Activated CD8-positive, alpha-beta memory T cell treated with anti-CD3 and anti-CD28 coated beads for 36 hours (primary cell): ENCODE measurements at regions not wholly inside any gene's neighbourhood (a gene's known extent, or its start where the extent isn't known, plus 50 kb on each side); places are given as distances from the start of the nearest gene placed in this dataset.

Experiments
- CTCF ChIA-PET: fragments of 350-600 bp; sonication (Branson Sonifier 250); formaldehyde crosslinking; loops from one replicate; lab custom pipeline; 2021; ENCODE audit warnings: antibody characterized with exemption; lab: Charles Lee
- POLR2A ChIA-PET: fragments of 350-600 bp; sonication (Branson Sonifier 250); formaldehyde crosslinking; loops from one replicate; lab custom pipeline; 2021; ENCODE audit warnings: antibody characterized with exemption; lab: Charles Lee

DNA sequence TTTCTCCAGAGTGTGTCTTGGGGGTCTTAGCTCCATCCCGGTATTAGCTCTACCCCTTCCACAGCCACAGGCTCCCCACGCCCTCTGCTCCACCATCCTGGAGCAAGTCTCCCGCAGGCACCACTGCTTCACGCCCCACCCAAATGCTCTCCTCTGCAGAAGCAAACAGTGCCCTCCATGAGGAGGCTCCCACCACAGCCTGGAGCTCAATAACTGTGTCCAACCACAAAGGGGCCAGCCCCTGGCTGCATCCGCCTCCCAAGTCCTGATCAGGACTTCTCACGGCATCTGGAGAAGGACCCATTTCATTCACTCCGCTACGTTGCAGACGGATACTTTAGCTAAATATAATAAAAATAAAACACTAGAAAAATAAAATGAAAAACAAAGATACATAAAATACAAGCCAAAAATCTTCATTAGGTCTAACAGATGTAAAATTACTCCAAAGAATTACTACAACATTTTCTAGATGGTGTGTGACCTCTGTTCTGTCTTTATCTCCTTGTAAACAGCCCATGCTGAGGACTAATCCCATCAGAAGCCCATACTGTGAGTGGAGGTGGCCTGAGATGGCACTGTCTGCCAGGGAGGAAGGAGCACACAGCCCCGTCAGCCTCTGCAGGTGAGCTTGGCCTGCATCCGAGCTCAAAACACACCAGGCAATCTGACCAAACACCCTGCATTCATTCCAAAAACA is 210.8 kb upstream of the RAB6C start:
- CTCF ChIA-PET: no interaction called here

DNA sequence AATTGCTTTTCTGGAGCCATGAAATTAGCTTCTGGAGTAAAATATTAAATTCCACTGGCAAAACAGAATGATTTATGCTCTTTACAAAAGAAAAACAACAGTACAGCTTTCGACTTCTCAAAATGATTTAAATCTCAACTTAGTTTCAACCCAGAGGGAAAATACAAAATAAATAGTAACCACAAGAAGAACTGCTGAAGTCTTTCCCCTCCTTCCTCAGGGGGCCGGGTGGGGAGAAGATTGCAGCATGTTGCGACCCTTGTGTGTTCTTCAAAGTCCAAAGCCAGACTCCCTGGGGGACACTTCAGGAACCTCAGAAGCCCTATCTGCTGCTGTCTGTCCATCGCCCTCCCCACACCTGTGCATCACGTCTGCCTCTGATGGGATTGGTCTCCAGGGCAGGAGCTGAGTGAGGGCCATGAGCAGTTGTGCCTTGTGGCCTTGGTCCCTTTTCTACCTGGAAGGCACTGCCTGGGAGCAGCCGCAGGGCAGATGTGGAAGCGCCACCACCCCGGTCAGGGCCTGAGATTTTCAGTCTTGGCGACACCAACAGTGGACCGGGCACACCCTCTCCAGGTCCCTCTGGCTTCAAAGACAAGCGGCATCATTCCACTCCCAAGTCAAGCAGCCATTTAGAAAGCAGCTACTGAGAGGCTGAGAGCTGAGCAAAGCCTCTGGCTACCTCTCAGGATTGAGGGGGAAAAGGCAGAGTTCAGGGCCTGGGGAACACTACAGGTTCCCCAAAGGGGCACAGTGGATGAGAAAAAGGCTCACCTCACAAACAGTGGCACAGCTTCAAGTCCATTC is 210.1 kb upstream of the RAB6C start:
- ChIA-PET CTCF (no interaction called here), POLR2A (no interaction called here)

More for the DNA sequence above, 210.8 kb upstream of the RAB6C start:
- POLR2A ChIA-PET: no interaction called here

DNA sequence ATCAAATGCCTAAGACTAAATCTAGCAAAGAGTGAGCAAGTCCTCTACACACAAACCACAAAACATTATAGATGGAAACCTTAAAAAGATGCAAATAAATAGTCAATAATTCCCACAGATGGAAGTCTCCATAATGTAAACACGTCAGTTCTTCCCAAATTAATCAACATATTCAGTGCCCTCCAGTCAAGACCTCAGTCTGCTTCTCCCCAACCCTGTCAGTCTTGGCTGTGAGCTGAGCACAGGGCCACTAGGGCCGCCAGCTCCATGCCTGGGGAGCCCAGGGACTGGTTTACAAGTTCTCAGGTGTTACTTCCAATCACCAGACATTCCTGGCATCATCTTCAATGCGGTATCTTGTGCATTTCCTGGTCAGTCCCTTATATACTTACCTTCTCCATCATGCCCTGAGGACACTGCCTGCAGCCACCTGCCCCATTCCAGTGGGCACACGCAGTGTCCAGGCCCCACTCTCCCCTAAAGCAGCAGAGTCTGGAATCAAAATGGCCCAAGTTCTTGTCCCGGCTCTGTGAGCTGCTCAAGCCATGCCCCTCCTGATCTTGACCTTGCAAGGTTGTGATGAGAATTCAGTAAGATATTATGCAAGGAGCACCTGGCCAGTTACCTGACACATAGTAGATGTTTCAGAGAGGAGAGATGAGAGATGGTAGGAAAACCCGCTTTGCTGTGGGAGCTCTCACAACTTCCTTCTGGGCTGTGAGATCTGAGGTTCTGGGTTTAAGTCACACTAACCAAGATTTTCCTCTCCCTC is 207.9 kb upstream of the RAB6C start:
- CTCF ChIA-PET: no interaction called here

DNA sequence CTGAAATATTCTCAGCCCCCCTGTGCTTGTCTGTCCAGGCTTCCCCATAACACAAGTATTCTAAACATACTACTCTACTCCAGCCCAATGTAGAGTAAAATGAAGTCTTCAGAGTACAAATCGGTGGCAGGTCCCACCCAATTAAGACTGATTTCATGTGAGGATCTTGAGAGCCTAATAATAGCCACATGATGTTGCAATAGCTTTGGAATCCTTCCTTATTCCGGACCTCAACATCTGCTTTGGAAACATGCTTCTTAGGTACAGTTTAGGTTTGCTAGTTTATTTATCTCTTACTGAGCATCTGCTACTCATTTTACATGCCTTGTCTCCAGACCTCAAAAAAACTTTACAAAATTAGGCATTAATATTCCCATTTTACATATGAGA is 207.3 kb upstream of the RAB6C start:
- ChIA-PET CTCF (no interaction called here), POLR2A (no interaction called here)

More for the DNA sequence above, 207.9 kb upstream of the RAB6C start:
- POLR2A ChIA-PET: no interaction called here

DNA sequence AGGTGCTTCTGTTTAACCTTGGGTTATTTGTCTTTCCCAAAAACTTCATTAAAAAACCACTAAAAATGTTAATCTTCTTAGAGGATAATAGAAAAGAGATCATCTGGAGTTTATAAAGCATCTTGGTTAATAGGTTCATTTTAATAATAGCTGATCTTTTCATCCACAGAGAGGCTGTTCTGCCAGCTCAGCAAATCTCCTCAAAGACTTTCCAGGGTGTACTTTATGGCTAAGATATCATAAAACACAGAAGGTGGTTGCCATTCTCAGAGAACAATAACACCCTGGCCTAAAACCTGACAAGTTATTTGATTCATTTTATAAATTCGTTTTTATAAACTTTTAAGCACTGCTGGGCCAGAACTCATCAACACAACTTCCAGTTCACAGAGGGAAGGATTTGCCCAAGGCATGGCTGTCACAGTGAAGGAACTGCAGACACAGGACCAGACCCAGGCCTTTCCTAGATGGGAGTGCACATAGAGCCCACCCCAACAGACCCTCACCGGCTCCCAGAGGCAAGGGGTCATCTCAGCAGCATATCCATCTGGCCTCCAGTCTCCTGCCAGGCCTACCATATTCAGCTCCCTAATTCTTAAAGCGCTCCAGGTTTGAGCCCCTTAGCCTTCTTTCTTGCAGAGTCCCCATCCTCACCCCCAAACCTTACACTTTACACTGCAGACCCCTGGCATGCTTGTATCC is 203.4 kb upstream of the RAB6C start:
- ChIA-PET CTCF (no interaction called here), POLR2A (no interaction called here)

DNA sequence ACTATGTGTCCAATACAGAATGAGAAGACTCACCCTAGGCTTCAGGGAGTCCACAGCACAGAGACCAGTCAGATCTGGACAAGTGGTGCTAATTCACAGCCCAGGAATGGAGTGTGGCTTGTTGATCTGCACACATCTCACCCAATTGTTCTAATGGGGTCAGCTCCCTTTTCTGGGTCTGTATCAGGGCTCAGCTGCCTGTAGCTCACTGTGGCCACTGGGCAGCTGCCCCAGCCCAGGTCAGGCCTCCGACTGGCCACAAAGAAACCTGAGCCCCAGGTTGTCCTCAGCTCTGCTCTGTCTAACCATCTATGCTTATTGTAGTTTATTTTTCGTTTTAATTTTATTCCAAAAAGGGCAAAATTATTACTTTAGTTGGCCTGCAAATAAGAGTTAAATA is 202.3 kb upstream of the RAB6C start:
- POLR2A ChIA-PET: no interaction called here
- CTCF ChIA-PET: no interaction called here

DNA sequence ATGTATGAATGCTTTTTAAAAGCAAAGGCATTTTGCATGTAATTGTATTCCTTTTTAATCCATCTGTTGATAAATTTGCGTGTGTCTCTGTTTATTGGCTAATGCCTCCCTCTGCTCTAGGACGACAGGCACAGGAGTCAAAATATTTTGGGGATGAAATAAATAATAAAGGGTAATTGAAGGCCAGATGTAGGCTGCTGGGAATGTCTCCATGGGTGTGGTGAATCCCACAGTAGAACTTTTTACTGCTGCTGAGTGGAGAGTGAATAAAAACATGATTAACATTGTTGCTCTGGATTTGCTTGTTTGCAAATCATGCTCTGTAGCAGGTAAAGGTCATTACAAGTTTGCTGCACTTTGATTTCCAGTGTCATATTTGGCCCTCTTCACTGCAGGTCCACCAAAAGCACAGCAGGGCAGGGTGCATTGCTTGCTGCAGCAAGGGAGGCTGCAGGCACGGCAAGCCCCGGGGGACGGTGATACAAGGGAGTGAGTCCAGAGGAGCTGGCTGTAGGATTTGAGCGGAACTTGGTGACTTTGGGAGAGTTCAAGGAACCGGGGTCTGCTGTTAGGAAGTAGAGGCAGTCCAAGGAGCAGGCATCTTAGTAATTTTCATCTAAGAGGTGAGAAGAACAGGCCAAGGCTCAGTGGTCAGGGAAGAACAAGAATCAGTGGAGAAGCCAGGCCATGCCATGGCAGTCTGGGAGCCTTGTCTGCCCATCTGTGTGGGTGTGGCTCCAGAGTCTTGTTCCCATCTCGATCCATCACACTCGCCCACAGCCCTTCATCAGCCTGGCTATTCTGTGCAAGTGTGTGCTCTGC is 201.5 kb upstream of the RAB6C start:
- ChIA-PET CTCF (no interaction called here), POLR2A (no interaction called here)

DNA sequence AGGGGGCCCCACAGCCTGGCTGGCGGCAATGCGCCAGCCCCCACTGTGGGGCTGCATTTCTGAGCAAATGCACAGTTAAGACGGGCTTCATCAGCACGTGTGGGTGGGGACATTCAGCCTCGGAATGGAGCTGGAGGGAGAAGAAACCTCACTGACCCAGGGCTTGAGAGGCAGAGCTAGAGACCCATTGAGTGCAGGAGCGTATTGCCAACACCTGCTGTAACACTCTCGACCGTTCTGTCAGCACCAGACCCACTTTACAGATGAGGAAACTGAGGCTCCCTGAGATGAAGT is 200.9 kb upstream of the RAB6C start:
- CTCF ChIA-PET: no interaction called here

DNA sequence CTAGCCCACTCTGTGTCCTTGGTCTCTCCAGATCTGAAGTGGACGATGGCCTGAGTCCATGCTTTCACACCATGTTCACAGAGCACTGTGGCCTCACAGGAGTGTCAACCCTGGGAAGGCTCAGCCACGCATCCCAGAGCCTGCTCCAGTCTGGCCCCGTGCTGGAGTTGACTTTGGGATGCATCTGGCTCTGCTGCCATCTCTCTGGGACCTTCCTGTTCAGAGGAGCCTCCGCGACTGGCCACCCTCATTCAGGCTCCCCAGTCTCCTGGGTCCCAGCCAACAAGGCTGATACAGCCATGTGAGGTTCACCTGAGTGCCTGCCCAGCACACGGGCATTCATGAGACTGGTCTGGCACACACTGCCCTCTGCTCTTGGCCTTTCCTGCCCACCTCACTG is 199.7 kb upstream of the RAB6C start:
- POLR2A ChIA-PET: no interaction called here
- CTCF ChIA-PET: no interaction called here

More for the DNA sequence above, 200.9 kb upstream of the RAB6C start:
- POLR2A ChIA-PET: no interaction called here

DNA sequence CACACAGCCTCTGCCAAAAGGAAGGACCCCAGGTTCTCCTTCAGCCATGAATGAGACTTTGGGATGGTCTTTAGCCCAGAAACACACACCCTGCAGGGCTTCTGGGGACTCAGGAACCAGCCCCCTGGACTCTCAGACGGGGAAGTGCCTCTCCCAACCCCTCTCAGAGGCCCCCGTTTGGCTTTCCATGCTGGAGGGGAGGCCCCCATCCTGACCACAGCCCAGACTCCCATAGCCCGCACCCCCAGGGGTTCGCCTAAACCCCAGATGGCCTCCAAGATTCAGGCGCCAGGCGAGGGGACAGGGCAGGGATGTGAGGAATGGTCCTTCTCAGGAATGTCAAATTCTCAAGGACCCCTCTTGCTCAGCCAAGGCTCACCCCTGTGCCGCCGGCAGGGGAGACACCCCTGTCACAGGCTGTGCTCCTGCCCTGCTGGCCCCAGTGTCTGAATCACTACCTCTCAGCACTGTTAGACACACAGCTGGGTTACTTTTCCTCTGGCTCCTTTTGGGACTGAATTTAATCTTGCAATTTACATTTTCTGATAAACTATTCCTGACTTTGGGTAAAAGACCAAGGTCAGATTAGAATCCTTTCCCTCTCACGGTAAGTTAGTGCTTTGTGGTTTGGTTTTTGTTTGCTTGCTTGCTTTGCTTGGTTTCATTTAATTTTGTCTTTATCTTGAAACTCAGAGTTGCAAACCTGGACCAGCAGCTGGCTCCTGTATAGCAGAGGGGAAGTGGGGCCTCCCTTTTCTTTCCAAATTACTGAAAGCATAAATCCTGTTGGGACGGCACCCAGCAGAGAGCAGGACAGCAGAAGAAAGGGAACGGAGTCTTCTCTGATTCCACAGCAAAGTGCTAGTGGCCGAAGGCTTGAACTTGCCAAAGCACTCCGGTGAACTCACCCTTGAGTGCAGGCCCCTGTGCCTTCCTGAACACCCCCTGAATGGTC is 198.9 kb upstream of the RAB6C start:
- CTCF ChIA-PET: no interaction called here
- POLR2A ChIA-PET: no interaction called here

DNA sequence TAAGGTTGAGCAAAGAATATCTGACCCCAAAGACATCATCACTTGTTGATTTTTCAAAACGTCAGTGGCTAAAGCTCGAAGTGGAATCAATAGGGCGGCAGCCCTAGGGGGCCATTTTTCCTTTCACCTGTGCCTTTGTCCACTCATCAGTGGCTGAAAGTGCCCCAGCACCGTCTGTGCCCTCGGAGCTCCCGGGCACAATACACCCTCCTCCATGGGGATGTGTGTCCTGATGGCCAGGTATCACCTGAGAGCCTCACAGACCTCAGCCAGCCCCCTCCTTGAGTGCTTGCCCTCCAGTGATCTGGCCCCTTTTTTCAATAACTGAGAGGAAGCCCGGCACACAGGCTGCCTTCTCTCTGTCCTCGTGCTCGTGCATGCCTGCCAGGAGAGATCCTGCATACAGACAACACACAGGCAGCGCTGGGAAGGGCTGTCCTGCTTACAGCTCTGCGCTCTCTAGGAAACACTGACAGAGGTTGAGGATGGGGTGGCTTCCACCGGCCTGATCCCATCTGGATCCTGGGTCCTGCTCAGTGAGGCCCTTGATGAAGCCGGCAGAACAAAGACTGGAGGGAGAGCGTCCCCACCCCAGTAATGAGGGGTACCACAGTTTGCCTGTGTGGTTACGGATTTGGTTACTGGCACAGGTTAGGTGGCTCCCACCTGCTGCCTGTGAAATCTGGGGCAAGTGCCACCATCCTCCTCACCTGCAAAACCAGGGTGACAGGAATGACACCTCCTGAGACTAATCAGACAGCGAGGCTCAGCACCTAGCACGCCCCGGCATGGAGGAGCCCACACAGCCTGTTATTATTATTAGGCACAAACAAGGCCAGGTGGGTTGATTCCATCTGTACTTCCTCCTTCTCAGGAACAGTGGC is 197.5 kb upstream of the RAB6C start:
- POLR2A ChIA-PET: no interaction called here
- CTCF ChIA-PET: no interaction called here

DNA sequence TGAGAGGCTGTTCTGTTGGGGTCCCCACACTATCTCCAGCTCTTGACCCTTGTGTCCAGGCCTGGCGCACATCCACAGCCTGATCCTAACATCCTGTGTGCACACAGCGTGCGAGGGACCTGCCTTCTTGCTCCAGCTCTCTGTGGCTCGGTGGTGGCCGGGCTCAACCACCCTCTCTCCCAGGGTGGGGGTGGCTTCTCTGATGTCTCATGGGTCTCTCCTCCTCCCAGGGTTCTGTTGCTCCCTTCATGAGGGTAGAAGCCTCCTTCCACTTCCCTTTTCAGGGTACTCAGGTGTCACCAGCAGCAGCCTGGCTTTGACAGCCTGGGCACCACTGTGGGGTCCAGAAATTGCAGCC is 196.9 kb upstream of the RAB6C start:
- CTCF ChIA-PET: no interaction called here
- POLR2A ChIA-PET: no interaction called here

DNA sequence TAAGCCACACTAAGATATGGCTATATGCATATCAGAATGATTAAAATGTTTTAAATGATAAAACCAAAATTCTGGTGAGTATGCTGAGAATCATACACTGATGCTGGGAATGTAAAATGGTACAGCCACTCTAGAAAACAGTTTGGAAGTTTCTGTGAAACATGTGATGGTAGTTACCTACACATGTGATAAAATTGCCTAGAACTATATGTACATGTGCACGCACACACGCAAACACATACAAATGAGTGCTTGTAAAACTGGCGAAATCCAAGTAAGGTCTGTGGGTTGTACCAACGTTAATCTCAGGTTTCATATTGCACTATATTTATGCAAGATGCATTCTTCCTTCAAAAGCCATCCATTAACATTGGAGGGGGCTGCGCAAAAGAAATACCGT is 195.0 kb upstream of the RAB6C start:
- POLR2A ChIA-PET: no interaction called here
- CTCF ChIA-PET: no interaction called here

DNA sequence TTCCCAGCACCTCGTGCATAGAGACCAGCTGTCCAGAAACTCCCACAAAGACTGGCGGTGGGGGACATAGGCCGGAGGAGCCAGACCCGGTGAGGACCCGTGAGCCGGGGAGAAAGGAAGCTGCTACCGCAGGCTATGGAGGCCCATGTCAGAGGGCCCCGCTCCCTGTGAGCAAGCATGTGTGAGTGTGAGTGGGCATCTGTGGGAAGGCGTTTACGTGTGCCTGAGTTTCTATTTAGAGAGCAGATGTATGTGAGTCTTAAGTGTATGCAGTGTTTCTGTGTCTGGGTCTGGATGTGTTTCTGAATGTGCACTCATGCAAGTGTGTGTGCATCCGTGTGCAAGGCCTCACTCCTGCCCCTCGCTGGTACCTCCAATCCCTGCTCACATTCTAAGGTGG is 187.8 kb upstream of the RAB6C start:
- CTCF ChIA-PET: no interaction called here
- POLR2A ChIA-PET: no interaction called here

DNA sequence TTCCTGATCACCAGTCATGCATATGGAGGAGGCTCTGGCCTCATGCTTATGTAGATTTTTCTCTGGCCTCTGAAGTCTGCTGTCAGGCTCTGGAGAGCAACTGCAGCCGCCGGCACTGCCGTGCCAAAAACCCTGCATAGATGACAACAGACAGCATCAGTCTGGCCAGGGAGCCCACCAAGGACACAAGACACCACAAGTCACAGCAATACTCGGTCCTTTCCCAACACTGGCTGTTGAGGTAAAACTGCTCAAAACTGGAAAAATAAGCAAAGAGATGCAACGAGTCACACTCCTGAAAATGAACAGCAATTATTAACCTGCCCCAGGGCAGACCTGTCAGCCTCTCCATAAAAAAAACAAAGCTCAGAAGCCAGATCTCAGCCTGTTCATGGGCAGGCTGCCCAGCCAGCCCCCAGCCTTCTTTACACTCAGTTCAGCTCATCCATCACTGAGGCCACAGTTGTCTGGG is 186.0 kb upstream of the RAB6C start:
- ChIA-PET CTCF (no interaction called here), POLR2A (no interaction called here)

DNA sequence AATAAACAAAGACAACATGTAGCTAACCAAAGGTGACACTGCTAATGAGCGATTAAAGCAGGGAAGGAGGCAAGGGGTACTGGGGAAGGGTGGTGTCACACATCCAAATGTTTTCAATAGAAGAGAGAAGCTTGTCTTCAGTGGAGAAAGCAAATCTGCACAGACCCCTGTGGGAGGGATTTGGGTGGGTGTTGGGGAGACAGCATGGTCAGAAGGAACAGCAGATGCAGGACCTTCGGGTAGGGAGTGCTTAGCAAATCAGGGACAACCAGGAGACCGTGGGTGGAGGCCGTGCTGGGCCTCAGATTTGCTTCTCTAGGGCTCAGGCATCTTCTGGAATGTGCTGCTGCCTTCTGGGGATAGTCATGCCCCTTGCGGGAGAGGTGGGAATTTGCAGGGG is 185.3 kb upstream of the RAB6C start:
- ChIA-PET POLR2A (no interaction called here), CTCF (no interaction called here)

DNA sequence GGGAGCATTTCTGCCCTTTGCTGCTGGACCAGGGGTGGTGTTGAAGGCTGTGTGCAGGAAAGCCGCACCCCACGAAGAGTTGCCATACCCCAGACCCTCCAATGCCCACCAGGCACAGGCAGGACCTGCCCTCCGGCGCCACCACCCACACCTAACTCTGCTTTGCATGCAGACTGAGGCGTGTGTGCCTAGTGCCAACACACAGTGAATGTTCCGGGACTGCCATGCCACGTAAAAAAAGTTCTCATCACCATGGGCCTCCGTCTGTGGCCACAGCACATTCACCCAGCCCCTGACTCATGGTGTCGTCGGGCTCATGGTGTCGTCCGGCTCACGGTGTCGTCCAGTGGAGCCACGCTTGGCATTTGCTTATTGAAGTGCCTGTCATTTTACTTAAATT is 184.9 kb upstream of the RAB6C start:
- CTCF ChIA-PET: no interaction called here
- POLR2A ChIA-PET: no interaction called here
